HEK293T (cell line): ENCODE measurements at regions not wholly inside any gene's neighbourhood (a gene's known extent, or its start where the extent isn't known, plus 50 kb on each side); places are given as distances from the start of the nearest gene placed in this dataset.
"Not testable (repeated sequence)": the region's sequence is repeated elsewhere in the genome, so short reads cannot be mapped to it uniquely, and the experiment has no call there.

Experiments
- CTCF ChIA-PET: fragments of 350-600 bp; formaldehyde crosslinking; extraction: SDS; loops from one replicate; lab custom pipeline; 2021; ENCODE audit warnings: antibody characterized with exemption, inconsistent platforms; lab: Yijun Ruan, JAX
- POLR2A ChIA-PET: fragments of 350-600 bp; formaldehyde crosslinking; extraction: SDS; loops from one replicate; lab custom pipeline; 2020; ENCODE audit warnings: antibody characterized with exemption, inconsistent platforms; lab: Yijun Ruan, JAX
- DNase-seq: peaks from one replicate; pipeline ENCODE4 v3.0.0; 2012; ENCODE audit warnings: mixed read lengths; ENCODE audit errors: extremely low spot score
- ARNT ChIP-seq: fragments of 450-650 bp; IDR thresholded peaks from 2 replicates; pipeline ENCODE4 v1.6.1; 2017; ENCODE audit warnings: mild to moderate bottlenecking
- BHLHE40 ChIP-seq: fragments of 450-650 bp; IDR thresholded peaks from 2 replicates; pipeline ENCODE4 v1.6.1; 2016; ENCODE audit warnings: mild to moderate bottlenecking, moderate library complexity, borderline replicate concordance
- CTBP1 ChIP-seq: fragments of 450-650 bp; IDR thresholded peaks from 2 replicates; pipeline ENCODE4 v1.6.1; 2016; ENCODE audit warnings: borderline replicate concordance
- ELF4 ChIP-seq: fragments of 450-650 bp; IDR thresholded peaks from 2 replicates; pipeline ENCODE4 v1.6.1; 2017; ENCODE audit warnings: antibody characterized with exemption
- FOXA1 ChIP-seq: fragments of 450-650 bp; IDR thresholded peaks from 2 replicates; pipeline ENCODE4 v1.6.1; 2016; ENCODE audit warnings: mild to moderate bottlenecking
- FOXK2 ChIP-seq: fragments of 450-650 bp; IDR thresholded peaks from 2 replicates; pipeline ENCODE4 v1.6.1; 2016; ENCODE audit warnings: mild to moderate bottlenecking
- FOXM1 ChIP-seq: fragments of 450-650 bp; IDR thresholded peaks from 2 replicates; pipeline ENCODE4 v1.6.1; 2017; ENCODE audit warnings: mild to moderate bottlenecking, borderline replicate concordance
- HDGF ChIP-seq: fragments of 450-650 bp; IDR thresholded peaks from 2 replicates; pipeline ENCODE4 v1.6.1; 2017; ENCODE audit warnings: antibody characterized with exemption, borderline replicate concordance
- L3MBTL2 ChIP-seq: fragments of 450-650 bp; conservative IDR thresholded peaks from 2 replicates; pipeline ENCODE4 v1.6.1; 2016; ENCODE audit warnings: mild to moderate bottlenecking
- LEF1 ChIP-seq: fragments of 450-650 bp; IDR thresholded peaks from 2 replicates; pipeline ENCODE4 v1.6.1; 2017; ENCODE audit warnings: mild to moderate bottlenecking, borderline replicate concordance
- NFRKB ChIP-seq: fragments of 450-650 bp; IDR thresholded peaks from 2 replicates; pipeline ENCODE4 v1.6.1; 2016; ENCODE audit warnings: mild to moderate bottlenecking, moderate library complexity
- PKNOX1 ChIP-seq: fragments of 450-650 bp; IDR thresholded peaks from 2 replicates; pipeline ENCODE4 v1.6.1; 2016
- SP1 ChIP-seq: fragments of 450-650 bp; IDR thresholded peaks from 2 replicates; pipeline ENCODE4 v1.6.1; 2017
- SUZ12 ChIP-seq: fragments of 450-650 bp; IDR thresholded peaks from 2 replicates; pipeline ENCODE4 v1.6.1; 2016; ENCODE audit warnings: mild to moderate bottlenecking
- TARDBP ChIP-seq: fragments of 450-650 bp; IDR thresholded peaks from 2 replicates; pipeline ENCODE4 v1.6.1; 2016
- ZNF384 ChIP-seq: fragments of 450-650 bp; IDR thresholded peaks from 2 replicates; pipeline ENCODE4 v1.6.1; 2016

GRCh38 chr9:2396622-2397285 is 224.8 kb upstream of the VLDLR start:
- TF ChIP-seq ZNF384: no peak
- no peak for TF ChIP-seq ARNT
- TF ChIP-seq SUZ12: no peak
- TF ChIP-seq SP1: no peak
- no peak for TF ChIP-seq ELF4
- TF ChIP-seq PKNOX1: no peak
- no peak for TF ChIP-seq LEF1
- TF ChIP-seq HDGF: no peak
- TF ChIP-seq FOXA1: no peak
- no peak for TF ChIP-seq TARDBP
- no peak for TF ChIP-seq FOXK2
- no peak for TF ChIP-seq CTBP1
- no peak for TF ChIP-seq FOXM1
- TF ChIP-seq L3MBTL2: no peak
- no peak for TF ChIP-seq NFRKB
- POLR2A ChIA-PET: no interaction called here
- no peak for DNase-seq
- CTCF ChIA-PET: no interaction called here

- CTCF ChIA-PET: not testable (repeated sequence)
Measured at GRCh38 chr9:2397875-2398274, 223.7 kb upstream of the VLDLR start.

GRCh38 chr9:2401746-2402145 is 219.8 kb upstream of the VLDLR start:
- POLR2A ChIA-PET, CTCF ChIA-PET, DNase-seq: not testable (repeated sequence)

More at GRCh38 chr9:2397875-2398274, 223.7 kb upstream of the VLDLR start:
- POLR2A ChIA-PET, DNase-seq: not testable (repeated sequence)

- CTCF ChIA-PET: no interaction called here
- no peak for TF ChIP-seq HDGF
- TF ChIP-seq CTBP1: no peak
- no peak for TF ChIP-seq SP1
- no peak for TF ChIP-seq TARDBP
- TF ChIP-seq PKNOX1: no peak
- no peak for TF ChIP-seq FOXM1
- no peak for TF ChIP-seq ZNF384
- no peak for TF ChIP-seq LEF1
- POLR2A ChIA-PET: no interaction called here
- no peak for DNase-seq
Measured at GRCh38 chr9:2403701-2404100, 217.9 kb upstream of the VLDLR start.

GRCh38 chr9:2406252-2406651 is 215.3 kb upstream of the VLDLR start:
- DNase-seq: no peak
- TF ChIP-seq SUZ12: no peak
- TF ChIP-seq PKNOX1: no peak
- TF ChIP-seq FOXK2: no peak
- no peak for TF ChIP-seq LEF1
- TF ChIP-seq FOXM1: no peak
- no peak for TF ChIP-seq BHLHE40
- TF ChIP-seq ZNF384: no peak
- TF ChIP-seq CTBP1: no peak
- TF ChIP-seq HDGF: no peak
- TF ChIP-seq FOXA1: no peak
- TF ChIP-seq ELF4: no peak
- TF ChIP-seq NFRKB: no peak
- no peak for TF ChIP-seq ARNT
- TF ChIP-seq SP1: no peak
- TF ChIP-seq TARDBP: no peak
- no peak for TF ChIP-seq L3MBTL2
- POLR2A ChIA-PET: no interaction called here
- CTCF ChIA-PET: no interaction called here

GRCh38 chr9:2407450-2407849 is 214.1 kb upstream of the VLDLR start:
- no peak for TF ChIP-seq ELF4
- no peak for TF ChIP-seq NFRKB
- no peak for TF ChIP-seq ZNF384
- no peak for TF ChIP-seq FOXM1
- no peak for TF ChIP-seq FOXK2
- no peak for TF ChIP-seq SP1
- no peak for TF ChIP-seq TARDBP
- TF ChIP-seq BHLHE40: no peak
- no peak for TF ChIP-seq L3MBTL2
- TF ChIP-seq FOXA1: no peak
- TF ChIP-seq LEF1: no peak
- TF ChIP-seq CTBP1: no peak
- no peak for TF ChIP-seq PKNOX1
- TF ChIP-seq ARNT: no peak
- TF ChIP-seq SUZ12: no peak
- no peak for TF ChIP-seq HDGF
- CTCF ChIA-PET: no interaction called here
- POLR2A ChIA-PET: no interaction called here
- DNase-seq: no peak
